Body of pancreas (tissue), 4 donors: ENCODE measurements at regions not wholly inside any gene's neighbourhood (a gene's known extent, or its start where the extent isn't known, plus 50 kb on each side); places are given as distances from the start of the nearest gene placed in this dataset.

ENCODE experiments used
- CTCF ChIP-seq, 7 experiments: fragments of 450-650 bp in 4 of 7; fragments of 200-600 bp in 3 of 7; sonication (generic) in 3 of 7; IDR thresholded peaks; one replicate each; pipeline ENCODE4 v1.5.1; 2016 to 2019; ENCODE audit warnings: antibody characterized with exemption in 7 of 7
- POLR2A ChIP-seq, 3 donors: fragments of 450-650 bp; IDR thresholded peaks; one replicate each; pipeline ENCODE4 v1.6.1; 2016; ENCODE audit warnings: antibody characterized with exemption in 3 of 3, mild to moderate bottlenecking in 2 of 3

GRCh38 chr2:105573910-105574655, 170.6 kb upstream of the NCK2 start:
- TF ChIP-seq CTCF (IDR thresholded peaks at IDR 0.05) (no peak), POLR2A (IDR thresholded peaks at IDR 0.05) (no peak)
